HL-60 (cell line): ENCODE measurements at regions not wholly inside any gene's neighbourhood (a gene's known extent, or its start where the extent isn't known, plus 50 kb on each side); places are given as distances from the start of the nearest gene placed in this dataset.

ENCODE experiments used
- GABPA ChIP-seq: IDR thresholded peaks from 2 replicates; pipeline ENCODE4 v1.6.1; 2012; ENCODE audit warnings: low read depth
- POLR2AphosphoS5 ChIP-seq: IDR thresholded peaks from 2 replicates; pipeline ENCODE4 v1.6.1; 2012; ENCODE audit warnings: low read depth
- SPI1 ChIP-seq: IDR thresholded peaks from 2 replicates; pipeline ENCODE4 v1.6.1; 2012; ENCODE audit warnings: low read depth, mild to moderate bottlenecking, borderline replicate concordance
- TF ChIP-seq, protein P1 (sequence below): IDR thresholded peaks from one replicate; pipeline ENCODE4 v1.5.1; 2011; ENCODE audit warnings: low read length, control low read depth, inconsistent platforms; ENCODE audit not compliant: insufficient read depth
- TF ChIP-seq, protein P2 (sequence below): IDR thresholded peaks from 2 replicates; pipeline ENCODE4 v1.6.1; 2012; ENCODE audit warnings: low read depth; ENCODE audit not compliant: insufficient replicate concordance

DNA sequence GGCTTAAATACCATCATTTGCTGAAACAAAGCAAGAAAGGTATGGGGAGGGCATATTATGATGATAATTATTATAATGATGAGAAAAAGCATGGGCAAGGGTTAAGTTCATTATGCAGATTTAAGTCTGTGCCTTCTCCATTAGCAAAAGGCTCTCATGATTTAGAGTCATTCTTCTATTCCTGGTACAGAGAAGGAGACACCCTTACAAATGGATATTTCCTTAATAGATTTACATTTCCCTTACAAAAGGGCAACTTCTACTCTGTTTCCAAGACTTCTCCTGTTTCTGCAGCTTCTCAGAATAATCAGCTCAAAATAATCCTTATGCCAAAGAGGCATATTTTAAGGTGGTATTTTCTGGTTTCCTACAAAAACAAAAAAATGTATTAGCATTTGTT is 121.1 kb upstream of the CAMK1G start:
- TF ChIP-seq, protein P1, sequence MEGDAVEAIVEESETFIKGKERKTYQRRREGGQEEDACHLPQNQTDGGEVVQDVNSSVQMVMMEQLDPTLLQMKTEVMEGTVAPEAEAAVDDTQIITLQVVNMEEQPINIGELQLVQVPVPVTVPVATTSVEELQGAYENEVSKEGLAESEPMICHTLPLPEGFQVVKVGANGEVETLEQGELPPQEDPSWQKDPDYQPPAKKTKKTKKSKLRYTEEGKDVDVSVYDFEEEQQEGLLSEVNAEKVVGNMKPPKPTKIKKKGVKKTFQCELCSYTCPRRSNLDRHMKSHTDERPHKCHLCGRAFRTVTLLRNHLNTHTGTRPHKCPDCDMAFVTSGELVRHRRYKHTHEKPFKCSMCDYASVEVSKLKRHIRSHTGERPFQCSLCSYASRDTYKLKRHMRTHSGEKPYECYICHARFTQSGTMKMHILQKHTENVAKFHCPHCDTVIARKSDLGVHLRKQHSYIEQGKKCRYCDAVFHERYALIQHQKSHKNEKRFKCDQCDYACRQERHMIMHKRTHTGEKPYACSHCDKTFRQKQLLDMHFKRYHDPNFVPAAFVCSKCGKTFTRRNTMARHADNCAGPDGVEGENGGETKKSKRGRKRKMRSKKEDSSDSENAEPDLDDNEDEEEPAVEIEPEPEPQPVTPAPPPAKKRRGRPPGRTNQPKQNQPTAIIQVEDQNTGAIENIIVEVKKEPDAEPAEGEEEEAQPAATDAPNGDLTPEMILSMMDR, result no peak
- TF ChIP-seq POLR2AphosphoS5, result no peak
- TF ChIP-seq, protein P2, sequence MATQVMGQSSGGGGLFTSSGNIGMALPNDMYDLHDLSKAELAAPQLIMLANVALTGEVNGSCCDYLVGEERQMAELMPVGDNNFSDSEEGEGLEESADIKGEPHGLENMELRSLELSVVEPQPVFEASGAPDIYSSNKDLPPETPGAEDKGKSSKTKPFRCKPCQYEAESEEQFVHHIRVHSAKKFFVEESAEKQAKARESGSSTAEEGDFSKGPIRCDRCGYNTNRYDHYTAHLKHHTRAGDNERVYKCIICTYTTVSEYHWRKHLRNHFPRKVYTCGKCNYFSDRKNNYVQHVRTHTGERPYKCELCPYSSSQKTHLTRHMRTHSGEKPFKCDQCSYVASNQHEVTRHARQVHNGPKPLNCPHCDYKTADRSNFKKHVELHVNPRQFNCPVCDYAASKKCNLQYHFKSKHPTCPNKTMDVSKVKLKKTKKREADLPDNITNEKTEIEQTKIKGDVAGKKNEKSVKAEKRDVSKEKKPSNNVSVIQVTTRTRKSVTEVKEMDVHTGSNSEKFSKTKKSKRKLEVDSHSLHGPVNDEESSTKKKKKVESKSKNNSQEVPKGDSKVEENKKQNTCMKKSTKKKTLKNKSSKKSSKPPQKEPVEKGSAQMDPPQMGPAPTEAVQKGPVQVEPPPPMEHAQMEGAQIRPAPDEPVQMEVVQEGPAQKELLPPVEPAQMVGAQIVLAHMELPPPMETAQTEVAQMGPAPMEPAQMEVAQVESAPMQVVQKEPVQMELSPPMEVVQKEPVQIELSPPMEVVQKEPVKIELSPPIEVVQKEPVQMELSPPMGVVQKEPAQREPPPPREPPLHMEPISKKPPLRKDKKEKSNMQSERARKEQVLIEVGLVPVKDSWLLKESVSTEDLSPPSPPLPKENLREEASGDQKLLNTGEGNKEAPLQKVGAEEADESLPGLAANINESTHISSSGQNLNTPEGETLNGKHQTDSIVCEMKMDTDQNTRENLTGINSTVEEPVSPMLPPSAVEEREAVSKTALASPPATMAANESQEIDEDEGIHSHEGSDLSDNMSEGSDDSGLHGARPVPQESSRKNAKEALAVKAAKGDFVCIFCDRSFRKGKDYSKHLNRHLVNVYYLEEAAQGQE, result no peak
- no peak for TF ChIP-seq GABPA
- TF ChIP-seq SPI1, result no peak
